GM18861 (cell line): ENCODE measurements at regions not wholly inside any gene's neighbourhood (a gene's known extent, or its start where the extent isn't known, plus 50 kb on each side); places are given as distances from the start of the nearest gene placed in this dataset.

Experiments
- ATAC-seq: cut with Tn5 transposase; IDR thresholded peaks from one replicate; pipeline ENCODE4 v1.9.1; 2021; ENCODE audit not compliant: unreplicated experiment

DNA sequence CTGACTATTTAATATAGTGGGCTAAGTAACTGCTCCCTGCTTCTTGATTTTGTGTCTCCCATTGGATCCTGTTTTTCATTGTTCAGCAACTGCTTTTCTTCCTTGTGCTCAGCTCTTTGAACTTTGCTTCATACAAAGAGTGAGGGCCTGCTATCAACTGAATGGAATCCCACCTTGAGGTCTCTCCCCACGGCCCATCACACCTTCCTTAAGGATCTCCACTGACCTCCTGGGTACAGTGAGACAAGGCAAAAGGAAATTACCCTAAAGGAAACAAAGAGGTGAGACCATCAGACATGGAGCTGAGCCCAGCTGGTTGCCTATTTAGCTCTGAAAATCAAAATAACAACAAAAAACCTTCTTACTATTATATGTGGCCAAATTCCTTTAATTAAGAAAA, 91.3 kb upstream of the RPL34 start:
- no peak for ATAC-seq

- peak; percentile 88 for ATAC-seq
Measured at GRCh38 chr4:108527723-108528122, 92.7 kb upstream of the RPL34 start.

GRCh38 chr4:108520807-108521206, 99.6 kb upstream of the RPL34 start:
- ATAC-seq, result no peak

DNA sequence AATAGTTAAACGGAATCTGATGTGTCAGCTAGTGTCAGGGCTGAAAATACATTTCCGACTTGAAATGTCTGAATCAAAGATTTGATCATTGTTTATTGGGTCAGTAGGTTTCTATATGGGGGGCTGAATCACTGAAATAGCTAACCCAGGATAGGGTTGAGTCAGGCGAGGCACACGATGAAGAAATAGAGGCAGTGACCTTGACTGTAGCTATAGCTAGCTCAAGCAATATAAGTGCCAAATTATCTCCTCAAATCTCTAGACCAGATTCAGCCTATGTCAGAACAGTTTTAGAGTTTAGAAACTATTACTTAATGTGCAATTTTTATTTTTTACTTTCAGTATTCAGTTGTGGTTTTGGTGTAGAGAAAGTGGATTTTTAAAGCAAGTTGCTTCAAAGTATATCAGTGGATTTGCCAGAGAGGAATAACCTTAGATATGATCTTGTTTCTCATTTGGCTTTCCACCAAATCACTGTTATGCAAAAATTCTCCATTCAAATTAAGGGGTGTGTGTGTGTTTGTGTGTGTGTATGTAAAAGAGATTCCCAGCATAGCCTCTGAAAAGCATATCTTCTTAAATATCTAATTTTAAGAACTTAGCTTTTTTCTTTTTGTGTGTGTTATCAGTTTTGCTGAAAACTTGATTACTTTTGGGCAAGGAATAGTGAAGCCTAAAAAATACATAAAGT, 100.3 kb upstream of the RPL34 start:
- ATAC-seq, result no peak

- ATAC-seq, result no peak
Measured at GRCh38 chr4:108519208-108519833, 101.1 kb upstream of the RPL34 start.

DNA sequence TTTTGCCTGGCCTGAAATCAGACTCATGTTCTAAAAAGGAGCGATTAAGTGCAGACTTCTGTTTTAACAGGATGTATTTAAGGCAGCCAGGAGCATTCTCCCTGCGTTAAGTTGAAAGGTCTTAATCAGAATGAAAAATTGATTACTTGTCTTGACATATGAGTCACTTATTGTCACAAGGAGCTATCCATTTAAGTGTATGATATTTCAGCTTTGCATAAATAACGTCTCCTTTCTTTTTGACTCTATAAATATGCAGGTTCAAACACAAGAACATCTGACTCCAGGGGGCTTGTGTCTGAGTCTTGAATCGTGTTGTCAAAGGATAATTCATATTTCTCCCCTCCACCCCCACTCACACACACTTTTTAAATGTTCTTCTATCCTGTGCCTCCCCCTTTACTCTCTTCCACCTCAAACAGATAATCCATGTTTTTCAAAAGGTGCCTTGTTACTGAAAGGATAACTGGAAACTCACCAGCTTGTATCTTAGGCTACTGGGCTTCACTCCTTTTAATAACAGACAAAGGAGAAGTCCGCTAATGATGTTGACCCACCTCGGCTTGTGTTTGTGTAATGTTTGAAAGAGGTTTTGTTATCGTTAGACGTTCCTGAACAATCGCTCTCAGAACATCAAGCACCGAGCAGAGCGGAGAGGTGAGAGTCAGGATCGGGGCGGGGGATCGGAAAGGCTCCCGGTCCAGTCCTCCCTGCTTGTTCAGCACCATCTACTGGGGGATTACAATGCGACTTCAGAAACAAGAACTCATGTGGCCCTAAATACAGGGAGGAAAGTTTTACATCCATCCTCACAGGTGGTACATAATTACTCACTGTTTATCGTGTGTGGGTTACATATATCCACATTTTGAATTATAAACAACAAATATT, 107.5 kb upstream of the RPL34 start:
- ATAC-seq, result no peak

GRCh38 chr4:108511618-108512017, 108.8 kb upstream of the RPL34 start:
- no peak for ATAC-seq

DNA sequence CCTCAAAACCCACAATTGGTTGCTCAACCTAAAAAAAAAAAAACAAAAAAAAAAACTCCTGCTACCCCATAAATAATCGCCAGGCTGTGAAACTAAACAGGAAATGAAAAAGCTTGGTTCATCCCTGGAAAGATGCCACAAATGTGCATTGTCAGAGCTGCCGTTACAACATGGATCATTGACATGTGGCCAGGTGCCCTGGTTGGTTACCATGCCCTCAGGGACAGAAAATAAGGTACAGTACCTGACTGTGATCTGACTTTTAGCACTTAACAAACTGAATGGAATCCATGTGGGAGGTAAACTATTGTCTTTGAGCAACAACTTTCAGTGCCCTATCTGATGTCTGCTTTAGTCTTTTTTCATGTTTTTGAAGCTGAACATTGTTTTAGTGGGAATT, 118.0 kb upstream of the RPL34 start:
- no peak for ATAC-seq

- ATAC-seq, result no peak
Measured at GRCh38 chr4:108498925-108499324, 121.5 kb upstream of the RPL34 start.

DNA sequence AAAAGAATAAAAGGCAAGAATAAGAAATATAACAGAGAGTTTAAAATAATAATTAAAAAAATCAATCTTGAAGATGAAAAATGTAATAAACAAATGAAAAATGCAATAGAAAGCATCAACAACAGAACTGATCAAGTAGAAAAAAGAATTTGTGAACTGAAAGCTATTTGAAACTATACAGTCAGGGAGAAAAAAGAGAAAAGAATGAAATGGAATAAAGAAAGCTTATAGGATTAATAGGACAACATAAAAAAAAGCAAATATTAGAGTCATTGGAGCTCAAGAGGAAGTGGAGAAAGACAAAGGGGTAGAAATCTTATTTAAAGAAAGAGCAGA, 126.8 kb upstream of the RPL34 start:
- ATAC-seq, result no peak

GRCh38 chr4:108492816-108493595, 127.4 kb upstream of the RPL34 start:
- no peak for ATAC-seq

- no peak for ATAC-seq
Measured at GRCh38 chr4:108488865-108489264, 131.5 kb upstream of the RPL34 start.

GRCh38 chr4:108486046-108486445, 134.3 kb upstream of the RPL34 start:
- no peak for ATAC-seq

DNA sequence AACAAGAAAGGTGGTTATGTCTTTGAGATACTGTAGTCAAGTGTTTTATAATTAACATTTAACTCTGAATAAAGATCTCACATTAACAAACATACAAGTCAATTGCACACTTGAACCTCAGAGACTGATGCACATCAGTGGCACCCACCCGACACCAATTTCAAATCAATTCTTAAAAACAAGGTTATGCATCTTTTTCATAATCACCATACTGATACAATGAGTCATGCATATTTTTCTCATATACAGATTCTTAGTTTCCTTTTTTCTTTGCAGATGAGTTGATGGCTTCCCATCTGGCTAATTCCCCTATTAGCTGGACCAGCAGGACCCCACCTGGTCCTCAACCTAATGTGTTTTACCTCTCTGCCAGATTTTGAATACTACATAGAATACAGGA, 136.2 kb upstream of the RPL34 start:
- no peak for ATAC-seq

DNA sequence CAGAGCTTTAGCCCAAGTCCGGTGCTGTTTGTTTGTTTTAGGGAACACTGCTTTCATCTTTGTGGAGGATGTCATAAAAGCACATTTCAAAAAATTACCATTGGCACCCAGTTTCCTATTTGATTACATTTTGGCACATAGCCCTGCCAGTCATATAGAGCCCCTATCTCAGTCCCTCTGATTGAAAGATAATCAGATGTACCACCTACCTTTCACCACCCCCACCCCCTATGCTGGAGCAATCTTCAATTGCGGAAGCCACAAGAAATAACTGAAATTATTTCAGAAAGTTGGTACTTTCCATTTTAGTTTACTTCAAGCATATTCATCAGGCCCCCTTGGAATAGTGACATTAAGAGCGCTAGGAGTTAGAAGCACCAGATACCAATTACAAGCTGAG, 136.7 kb upstream of the RPL34 start:
- no peak for ATAC-seq

- ATAC-seq, result no peak
Measured at GRCh38 chr4:108483079-108483478, 137.3 kb upstream of the RPL34 start.

DNA sequence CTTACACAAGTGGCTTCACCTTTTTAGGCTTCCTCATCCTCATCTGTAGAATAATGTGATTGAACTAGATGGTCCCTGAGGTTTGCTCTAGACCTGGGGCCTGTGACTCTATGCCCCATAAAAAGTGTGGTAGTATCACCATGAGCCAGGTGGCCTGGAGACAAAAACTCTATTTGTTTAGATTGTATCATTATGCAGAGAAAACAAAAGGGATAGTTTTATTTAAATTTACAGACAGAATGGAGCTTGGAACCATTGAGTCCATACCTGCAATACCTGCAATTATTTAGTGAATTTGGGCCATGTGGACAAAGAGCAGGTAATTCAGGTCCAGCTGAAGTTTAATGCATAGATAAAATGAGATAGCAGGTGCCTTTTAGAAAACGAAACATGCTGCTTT, 139.5 kb upstream of the RPL34 start:
- ATAC-seq, result no peak

DNA sequence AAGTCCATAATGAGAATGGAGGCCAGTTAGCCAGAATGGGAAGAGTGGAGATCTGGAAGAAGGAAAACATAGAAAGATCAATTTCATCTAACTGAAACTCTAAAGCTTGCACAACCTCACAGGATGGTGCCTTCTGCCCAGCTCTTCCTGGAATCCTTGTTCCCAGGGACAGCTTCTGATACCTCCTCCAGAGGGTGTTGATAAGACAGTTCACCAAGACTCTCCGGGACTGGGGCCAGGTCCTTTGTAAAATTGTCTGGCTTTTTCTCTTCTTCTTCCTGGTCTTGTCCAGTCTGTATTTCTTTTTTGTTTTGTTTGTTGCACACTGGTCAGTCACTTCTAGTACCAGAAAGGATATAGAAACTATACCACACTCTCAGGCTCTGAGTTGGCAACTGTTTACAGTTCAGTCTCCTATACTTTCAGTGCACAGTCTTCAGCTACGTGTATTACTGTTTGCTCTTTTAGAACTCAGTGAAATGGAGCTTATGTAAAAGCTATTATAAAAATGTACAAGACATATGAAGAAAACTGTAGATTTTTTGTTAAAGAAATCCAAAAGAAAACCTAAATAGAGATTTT, 142.8 kb upstream of the RPL34 start:
- ATAC-seq, result no peak

GRCh38 chr4:108473163-108473720, 147.1 kb upstream of the RPL34 start:
- ATAC-seq, result no peak
